MCF 10A (cell line): ENCODE measurements at regions not wholly inside any gene's neighbourhood (a gene's known extent, or its start where the extent isn't known, plus 50 kb on each side); places are given as distances from the start of the nearest gene placed in this dataset.
"Not testable (repeated sequence)": the region's sequence is repeated elsewhere in the genome, so short reads cannot be mapped to it uniquely, and the experiment has no call there.

Source experiments
- BruUV-seq: library from RNA; stranded (reverse); fragments of 400-500 nt; replicated peaks from 2 replicates; lab custom pipeline; 2021; lab: Mats Ljungman, UMichigan
- CTCF ChIA-PET: fragments of 300-600 bp; sonication (Branson Sonifier 250); formaldehyde crosslinking; extraction: SDS; loops from one replicate; lab custom pipeline; 2021; ENCODE audit warnings: antibody characterized with exemption, inconsistent platforms; lab: Yijun Ruan, JAX
- POLR2A ChIA-PET: fragments of 300-600, 350-650 bp; sonication (Branson Sonifier 250); formaldehyde crosslinking; extraction: SDS; loops from one replicate; lab custom pipeline; 2020; ENCODE audit warnings: antibody characterized with exemption, inconsistent platforms; lab: Yijun Ruan, JAX
- DNase-seq: peaks from one replicate; pipeline ENCODE4 v3.0.0-alpha.2; 2018; ENCODE audit not compliant: unreplicated experiment
- H3K27ac Mint-ChIP-seq: one replicate; pipeline ENCODE4 v1.8.0; 2022; ENCODE audit warnings: mild to moderate bottlenecking, low read depth, mixed read lengths; ENCODE audit not compliant: unreplicated experiment
- H3K27me3 Mint-ChIP-seq: one replicate; pipeline ENCODE4 v1.8.0; 2022; ENCODE audit warnings: mixed read lengths; ENCODE audit not compliant: insufficient read depth, unreplicated experiment
- H3K36me3 Mint-ChIP-seq: one replicate; pipeline ENCODE4 v1.8.0; 2022; ENCODE audit warnings: mild to moderate bottlenecking, moderate library complexity, mixed read lengths; ENCODE audit not compliant: insufficient read depth, unreplicated experiment
- H3K4me1 Mint-ChIP-seq: one replicate; pipeline ENCODE4 v1.8.0; 2022; ENCODE audit warnings: mixed read lengths; ENCODE audit not compliant: insufficient read depth, unreplicated experiment
- H3K4me3 Mint-ChIP-seq: one replicate; pipeline ENCODE4 v1.8.0; 2022; ENCODE audit warnings: mild to moderate bottlenecking, moderate library complexity, mixed read lengths; ENCODE audit not compliant: unreplicated experiment
- H3K9me3 Mint-ChIP-seq: one replicate; pipeline ENCODE4 v1.8.0; 2022; ENCODE audit warnings: mixed read lengths; ENCODE audit not compliant: unreplicated experiment
- intact Hi-C: fragments of 100-400 bp; cut with micrococcal nuclease; formaldehyde crosslinking; loops from 2 replicates; pipeline ENCODE4 v1.14.1; 2022
- TF ChIP-seq, protein P1 (sequence below): fragments of 200-600 bp; IDR thresholded peaks from one replicate; pipeline ENCODE4 v1.8.0; 2022; ENCODE audit warnings: antibody characterized with exemption, mild to moderate bottlenecking; ENCODE audit not compliant: unreplicated experiment

- Mint-ChIP-seq H3K27me3 (no peaks in the 10 kb centered on the region), H3K36me3 (no peaks in the 10 kb centered on the region), H3K4me1 (peaks cover 9% of the 10 kb centered on the region), H3K4me3 (no peak overlapping the region), H3K27ac (peak overlapping the region; percentile 79), H3K9me3 (peaks cover 6% of the 10 kb centered on the region)
- ChIA-PET CTCF (interaction anchor here (0.7 to 1.3 kb wide), 2 partner anchors 11 to 996 kb away, joined by 3 read pairs; no protein-coding TSS in a partner anchor), POLR2A (no interaction called here)
- no peak for DNase-seq
- intact Hi-C loops = no loop called here
- TF ChIP-seq, protein P1, sequence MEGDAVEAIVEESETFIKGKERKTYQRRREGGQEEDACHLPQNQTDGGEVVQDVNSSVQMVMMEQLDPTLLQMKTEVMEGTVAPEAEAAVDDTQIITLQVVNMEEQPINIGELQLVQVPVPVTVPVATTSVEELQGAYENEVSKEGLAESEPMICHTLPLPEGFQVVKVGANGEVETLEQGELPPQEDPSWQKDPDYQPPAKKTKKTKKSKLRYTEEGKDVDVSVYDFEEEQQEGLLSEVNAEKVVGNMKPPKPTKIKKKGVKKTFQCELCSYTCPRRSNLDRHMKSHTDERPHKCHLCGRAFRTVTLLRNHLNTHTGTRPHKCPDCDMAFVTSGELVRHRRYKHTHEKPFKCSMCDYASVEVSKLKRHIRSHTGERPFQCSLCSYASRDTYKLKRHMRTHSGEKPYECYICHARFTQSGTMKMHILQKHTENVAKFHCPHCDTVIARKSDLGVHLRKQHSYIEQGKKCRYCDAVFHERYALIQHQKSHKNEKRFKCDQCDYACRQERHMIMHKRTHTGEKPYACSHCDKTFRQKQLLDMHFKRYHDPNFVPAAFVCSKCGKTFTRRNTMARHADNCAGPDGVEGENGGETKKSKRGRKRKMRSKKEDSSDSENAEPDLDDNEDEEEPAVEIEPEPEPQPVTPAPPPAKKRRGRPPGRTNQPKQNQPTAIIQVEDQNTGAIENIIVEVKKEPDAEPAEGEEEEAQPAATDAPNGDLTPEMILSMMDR = no peak
- BruUV-seq = no TSS peak
These were observed 97.0 kb upstream of the SNRPN start for GRCh38 chr15:24857763-24858162.

DNA sequence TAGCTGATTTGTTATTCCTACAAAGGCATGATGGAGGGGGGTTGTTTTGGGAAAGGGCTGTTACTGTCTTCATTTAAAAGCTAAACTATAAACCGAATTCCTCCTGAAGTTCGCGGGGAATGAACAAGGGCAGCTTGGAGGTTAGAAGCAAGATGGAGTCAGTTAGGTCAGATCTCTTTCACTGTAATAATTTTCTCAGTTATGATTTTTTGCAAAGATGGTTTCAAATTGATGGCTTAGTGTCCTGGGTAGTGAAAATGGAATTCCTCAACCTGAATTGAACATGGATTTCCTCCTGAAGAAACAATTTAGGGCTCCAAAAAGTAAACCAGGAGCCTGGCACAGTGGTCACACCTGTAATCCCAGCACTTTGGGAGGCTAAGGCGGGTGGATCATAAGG lies 96.6 kb upstream of the SNRPN start:
- BruUV-seq, DNase-seq, H3K36me3 Mint-ChIP-seq, H3K27me3 Mint-ChIP-seq, H3K4me3 Mint-ChIP-seq, H3K9me3 Mint-ChIP-seq, intact Hi-C loops, POLR2A ChIA-PET: not testable (repeated sequence)
- Mint-ChIP-seq H3K27ac (peak overlapping the region; percentile 79), H3K4me1 (peaks cover 11% of the 10 kb centered on the region)
- CTCF ChIA-PET = interaction anchor here (0.6 to 1.3 kb wide), 4 partner anchors 11 to 997 kb away, joined by 3 to 4 read pairs (median 3); no protein-coding TSS in a partner anchor

DNA sequence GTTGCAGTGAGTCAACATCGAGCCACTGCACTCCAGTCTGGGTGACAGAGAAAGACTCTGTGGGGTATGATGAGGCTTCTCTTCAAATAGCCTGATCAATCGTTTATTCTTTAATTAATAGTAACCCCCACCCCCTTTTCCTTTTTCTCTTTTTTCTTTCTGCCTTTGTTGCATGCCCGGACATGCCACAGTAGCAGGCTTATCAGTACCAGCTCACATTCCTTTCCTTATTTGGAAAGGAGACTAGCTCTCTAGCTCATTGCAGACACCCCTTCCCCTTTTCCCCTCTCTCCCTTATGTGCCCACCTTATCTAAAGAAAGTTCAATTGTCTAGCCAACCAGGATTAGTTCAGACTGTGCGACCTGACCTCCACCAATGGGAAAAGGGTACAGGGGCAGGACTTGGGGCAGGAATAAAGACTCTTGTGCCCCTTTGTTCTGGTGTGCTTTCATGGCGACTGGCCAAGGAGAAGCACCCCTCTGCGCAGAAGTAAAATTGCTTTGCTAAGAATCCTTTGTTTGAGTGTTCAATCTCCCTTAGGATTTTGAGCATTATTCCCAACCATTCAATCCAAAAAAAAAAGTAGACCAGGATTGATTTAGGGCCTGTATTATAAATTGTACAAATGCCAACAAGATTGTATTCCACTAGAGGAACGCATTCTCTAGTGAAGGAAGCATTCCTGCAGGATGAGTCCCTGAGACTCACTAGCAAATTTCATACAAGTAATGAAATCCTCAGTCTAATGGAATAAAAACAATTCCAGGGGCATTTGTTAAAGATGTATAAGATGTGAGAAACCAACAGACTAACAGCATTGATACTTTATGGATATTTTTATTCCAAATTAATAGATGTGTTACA lies 95.8 kb upstream of the SNRPN start:
- no peak for DNase-seq
- peaks cover 9% of the 10 kb centered on the region for H3K9me3 Mint-ChIP-seq
- CTCF ChIA-PET = interaction anchor here (0.6 to 1.3 kb wide), 5 partner anchors 12 to 1820 kb away, joined by 3 to 5 read pairs (median 3); partner anchors contain the start of gene TUBGCP5
- intact Hi-C loops = no loop called here
- TF ChIP-seq, protein P1 = no peak
- peak overlapping the region; percentile 79 for H3K27ac Mint-ChIP-seq
- H3K36me3 Mint-ChIP-seq = no peaks in the 10 kb centered on the region
- H3K4me3 Mint-ChIP-seq = no peak overlapping the region
- no peaks in the 10 kb centered on the region for H3K27me3 Mint-ChIP-seq
- peaks cover 11% of the 10 kb centered on the region for H3K4me1 Mint-ChIP-seq
- POLR2A ChIA-PET = no interaction called here
- BruUV-seq = no TSS peak

- H3K36me3 Mint-ChIP-seq = no peaks in the 10 kb centered on the region
- intact Hi-C loops = no loop called here
- H3K9me3 Mint-ChIP-seq = peaks cover 9% of the 10 kb centered on the region
- BruUV-seq = no TSS peak
- H3K27me3 Mint-ChIP-seq = no peaks in the 10 kb centered on the region
- TF ChIP-seq, protein P1 = no peak
- no peak for DNase-seq
- ChIA-PET CTCF (no interaction called here), POLR2A (interaction anchor here (0.6 kb wide), 1 partner anchor 1085 kb away, joined by 3 read pairs; no protein-coding TSS in a partner anchor)
- no peak overlapping the region for H3K4me3 Mint-ChIP-seq
- no peak overlapping the region for H3K27ac Mint-ChIP-seq
- peaks cover 11% of the 10 kb centered on the region for H3K4me1 Mint-ChIP-seq
These were observed 93.6 kb upstream of the SNRPN start for GRCh38 chr15:24861014-24861690.
